ENCODE measurements at regions not wholly inside any gene's neighbourhood (a gene's known extent, or its start where the extent isn't known, plus 50 kb on each side); places are given as distances from the start of the nearest gene placed in this dataset.

DNA sequence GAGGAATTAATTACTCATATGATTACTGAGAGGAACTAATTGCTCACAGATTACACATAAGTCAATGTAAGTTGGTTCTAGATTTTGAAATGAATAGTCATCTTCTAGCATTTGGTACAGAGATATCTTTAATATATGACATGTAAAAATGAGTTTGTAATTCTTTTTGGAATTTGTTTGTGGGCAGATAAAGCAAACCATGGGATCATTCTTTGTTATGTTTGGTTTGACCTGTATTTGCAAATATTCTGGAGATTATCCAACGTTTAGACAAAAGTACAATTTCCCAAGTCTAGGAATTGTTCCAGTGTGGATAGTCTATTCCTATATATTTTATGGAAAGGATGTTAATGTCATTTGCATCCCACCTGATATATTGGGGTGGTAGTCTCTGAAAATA lies 309.6 kb upstream of the EDNRB start:
- no peak for DNase-seq (ENCODE audit: low read depth, low spot score)

DNA sequence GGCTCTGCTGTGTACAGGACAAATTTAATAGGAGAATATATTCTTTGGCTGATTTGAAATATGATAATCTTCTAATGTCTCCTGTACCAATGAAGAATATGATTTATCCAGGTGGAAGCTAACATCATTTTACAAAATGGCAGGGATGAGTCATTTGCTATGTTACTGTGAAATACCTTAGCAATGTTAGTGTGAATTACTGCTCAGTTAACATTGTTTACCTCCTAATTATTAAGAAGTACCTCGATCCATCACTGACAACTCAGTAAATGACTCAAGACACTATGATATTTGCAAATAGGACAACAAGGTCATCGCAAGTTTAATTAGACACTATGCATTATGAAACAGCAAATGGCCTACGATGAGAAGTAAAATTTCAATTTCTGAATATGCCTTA lies 309.1 kb upstream of the EDNRB start:
- DNase-seq (ENCODE audit: low read depth, low spot score): no peak

DNA sequence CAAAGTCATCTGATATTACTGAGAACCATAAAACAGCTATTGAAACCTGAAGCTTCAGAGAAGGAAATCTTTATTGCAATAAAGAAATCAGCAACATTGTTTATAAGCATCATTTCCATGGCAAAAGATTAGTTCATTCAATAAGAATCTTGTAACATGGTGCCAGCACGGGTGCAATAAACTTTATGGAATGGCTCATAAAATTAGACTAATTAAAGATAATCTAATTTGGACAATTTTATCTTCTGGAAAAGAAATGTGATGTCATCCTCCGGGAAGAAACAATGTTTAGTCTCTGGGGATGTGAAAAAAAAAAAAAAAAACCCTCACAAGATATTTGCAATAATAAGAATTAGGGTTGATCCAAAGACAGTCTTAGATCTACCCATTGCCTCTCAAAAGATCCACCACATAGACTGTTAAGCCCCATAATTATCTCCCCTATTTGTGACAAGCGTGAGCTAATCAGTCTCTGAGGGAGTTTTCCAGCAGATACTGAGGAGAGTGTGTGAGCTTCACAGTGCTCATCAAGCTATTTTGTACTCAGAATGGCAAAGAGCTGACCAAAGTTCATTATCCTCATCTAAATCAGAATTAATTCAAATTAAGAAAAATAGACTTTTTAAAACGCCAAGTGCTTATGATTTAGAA lies 297.0 kb upstream of the EDNRB start:
- DNase-seq (ENCODE audit: low read depth, low spot score): no peak

DNA sequence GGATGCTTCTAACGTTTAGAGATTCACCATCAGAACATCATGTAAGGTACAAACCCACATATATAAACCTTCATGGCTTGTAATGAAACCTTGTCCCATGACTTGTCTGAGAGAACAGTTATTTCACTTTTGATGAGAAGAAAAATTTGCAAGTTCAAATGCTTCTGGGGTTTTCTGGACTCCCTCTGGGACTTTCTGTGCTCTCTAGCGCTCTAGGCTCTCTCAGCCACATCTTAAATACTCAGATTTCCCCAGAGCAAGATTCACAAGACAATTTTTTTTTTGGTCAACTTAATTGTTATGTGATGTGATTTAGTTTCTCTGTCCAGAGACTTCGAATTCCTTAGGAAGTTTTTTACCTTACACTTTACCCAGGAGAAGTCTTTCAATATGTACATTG lies 282.8 kb upstream of the EDNRB start:
- DNase-seq (ENCODE audit: low read depth, low spot score): no peak

DNA sequence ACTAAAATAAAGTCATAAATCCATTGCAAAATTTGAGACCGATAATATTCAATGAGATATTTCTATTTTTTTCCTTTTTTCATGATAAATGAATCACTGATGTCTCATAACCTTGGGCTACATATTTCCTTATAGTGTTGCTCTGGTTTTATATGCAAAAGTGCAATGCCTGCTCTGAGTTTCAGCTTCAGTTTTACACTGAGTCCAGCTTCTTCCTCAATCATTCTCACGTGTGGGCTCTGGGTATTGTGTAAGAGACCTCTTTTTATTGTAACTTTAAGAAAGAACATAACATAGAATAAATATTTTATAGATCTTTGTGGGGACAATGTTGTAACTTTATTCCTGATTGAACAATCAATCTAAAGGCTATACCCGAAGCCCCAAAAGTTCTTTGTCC lies 280.2 kb upstream of the EDNRB start:
- no peak for DNase-seq (ENCODE audit: low read depth, low spot score)

DNA sequence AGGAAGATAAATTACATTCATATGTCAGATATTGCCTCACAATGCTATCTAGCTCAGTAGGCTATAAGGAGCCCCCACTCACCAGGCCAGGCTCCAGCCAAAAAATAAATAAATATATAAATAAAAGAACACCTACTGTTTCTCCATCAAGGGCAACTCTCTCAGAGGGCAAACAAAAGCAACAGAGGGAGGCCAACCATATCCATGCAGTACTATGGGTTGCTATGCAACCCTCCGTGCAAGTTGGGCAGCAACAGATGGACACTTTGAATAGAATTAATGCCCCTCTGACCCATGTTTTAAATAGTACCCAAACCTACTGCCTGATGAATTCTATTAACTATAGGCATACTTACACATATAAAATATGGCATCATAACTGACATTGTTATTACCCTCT lies 279.8 kb upstream of the EDNRB start:
- DNase-seq (ENCODE audit: low read depth, low spot score): no peak

DNA sequence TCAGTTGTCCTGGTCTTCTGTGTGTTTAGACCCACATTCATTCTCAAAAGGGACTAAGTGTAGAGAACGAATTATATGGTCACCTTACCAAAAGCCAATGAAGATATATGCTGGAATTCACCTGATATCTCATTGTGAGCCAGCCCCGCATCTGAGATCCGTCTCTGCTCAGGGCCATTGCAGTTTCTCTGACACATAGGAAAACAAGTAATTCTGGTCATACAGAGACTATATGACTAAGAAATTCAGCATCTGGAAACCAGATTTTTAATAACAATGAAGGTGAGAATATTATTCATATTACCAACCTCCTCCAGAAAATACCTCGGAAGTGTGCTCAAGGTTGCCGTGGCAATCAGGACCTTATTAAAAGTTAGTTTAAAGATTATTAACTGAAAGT lies 278.6 kb upstream of the EDNRB start:
- DNase-seq (ENCODE audit: low read depth, low spot score): no peak

GRCh38 chr13:78194904-78195639 lies 276.4 kb upstream of the EDNRB start:
- DNase-seq (ENCODE audit: low read depth, low spot score): no peak

DNA sequence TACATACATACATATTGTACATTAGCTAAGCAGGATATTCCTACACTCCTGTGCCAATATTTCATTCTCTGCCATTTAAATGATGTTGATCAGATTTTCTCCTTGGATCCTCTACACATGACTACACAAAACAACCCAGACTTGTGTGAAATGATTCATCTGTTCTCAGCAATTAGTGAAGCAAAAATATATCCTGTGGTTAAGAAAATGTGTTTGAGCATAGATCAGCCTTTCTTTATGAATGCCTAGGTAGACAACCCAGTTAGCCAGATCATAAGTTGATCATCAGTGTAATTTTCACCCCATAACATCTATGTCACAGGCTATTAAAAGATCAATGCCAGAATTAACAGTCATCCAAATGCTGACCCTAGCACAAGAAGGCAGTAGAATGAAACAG lies 275.2 kb upstream of the EDNRB start:
- no peak for DNase-seq (ENCODE audit: low read depth, low spot score)

- no peak for DNase-seq (ENCODE audit: low read depth, low spot score)
Measured at GRCh38 chr13:78192716-78193115, 274.1 kb upstream of the EDNRB start.

GRCh38 chr13:78190296-78190695 lies 271.7 kb upstream of the EDNRB start:
- no peak for DNase-seq (ENCODE audit: low read depth, low spot score)

DNA sequence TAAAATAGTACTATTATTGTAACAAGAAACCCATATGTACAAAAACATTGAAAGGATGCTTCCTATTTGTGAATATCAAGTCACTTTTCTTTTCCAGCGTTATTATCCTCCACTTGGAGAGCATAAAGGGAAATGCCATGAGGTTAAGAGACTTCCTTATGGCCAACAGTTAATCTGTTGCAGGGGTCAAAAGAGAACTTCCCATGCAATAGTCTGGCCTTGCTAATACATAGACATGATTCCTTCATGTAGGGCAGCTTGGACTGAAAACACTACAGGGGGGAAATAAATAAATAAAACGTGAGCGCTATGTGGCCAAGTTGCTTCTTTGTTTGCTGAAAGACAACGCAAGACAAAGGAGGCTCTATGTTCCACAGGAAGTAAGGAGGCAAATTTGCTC lies 269.1 kb upstream of the EDNRB start:
- DNase-seq (ENCODE audit: low read depth, low spot score): no peak

GRCh38 chr13:78185700-78186099 lies 267.1 kb upstream of the EDNRB start:
- no peak for DNase-seq (ENCODE audit: low read depth, low spot score)

GRCh38 chr13:78183732-78184131 lies 265.1 kb upstream of the EDNRB start:
- DNase-seq (ENCODE audit: low read depth, low spot score): no peak

- no peak for DNase-seq (ENCODE audit: low read depth, low spot score)
Measured at GRCh38 chr13:78182813-78183212, 264.2 kb upstream of the EDNRB start.

- DNase-seq (ENCODE audit: low read depth, low spot score): no peak
Measured at GRCh38 chr13:78177306-78177705, 258.7 kb upstream of the EDNRB start.

- DNase-seq (ENCODE audit: low read depth, low spot score): no peak
Measured at GRCh38 chr13:78176880-78177279, 258.2 kb upstream of the EDNRB start.

- DNase-seq (ENCODE audit: low read depth, low spot score): no peak
Measured at GRCh38 chr13:78169386-78169785, 250.8 kb upstream of the EDNRB start.

DNA sequence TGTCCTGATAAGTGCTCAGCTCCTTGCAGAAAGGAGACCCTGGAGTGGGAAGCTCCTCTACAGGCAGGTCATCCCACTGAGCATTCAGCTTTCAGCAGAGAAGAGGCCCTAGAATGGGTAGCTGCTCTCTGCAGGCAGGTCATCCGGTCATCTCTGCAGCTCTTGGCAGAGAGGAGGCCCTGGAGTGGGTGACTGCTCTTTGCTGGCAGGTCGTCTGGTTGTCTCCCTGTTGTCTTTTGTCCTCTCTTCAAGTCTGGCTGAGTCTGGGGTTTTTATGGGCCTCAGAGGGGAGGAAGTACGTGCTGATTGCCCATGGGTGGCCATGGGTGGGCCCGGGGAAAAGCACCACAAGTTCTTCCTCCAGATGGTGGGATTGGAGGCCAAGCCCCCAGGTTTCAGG lies 250.3 kb upstream of the EDNRB start:
- DNase-seq (ENCODE audit: low read depth, low spot score): no peak

- DNase-seq (ENCODE audit: low read depth, low spot score): no peak
Measured at GRCh38 chr13:78161266-78161665, 242.6 kb upstream of the EDNRB start.

GRCh38 chr13:78160793-78161192 lies 242.2 kb upstream of the EDNRB start:
- DNase-seq (ENCODE audit: low read depth, low spot score): no peak

- no peak for DNase-seq (ENCODE audit: low read depth, low spot score)
Measured at GRCh38 chr13:78152415-78152814, 233.8 kb upstream of the EDNRB start.

- no peak for DNase-seq (ENCODE audit: low read depth, low spot score)
Measured at GRCh38 chr13:78147905-78148304, 229.3 kb upstream of the EDNRB start.

- DNase-seq (ENCODE audit: low read depth, low spot score): no peak
Measured at GRCh38 chr13:78145276-78145675, 226.6 kb upstream of the EDNRB start.

Measured in iPS DF 19.7 (cell line).